ENCODE measurements at regions not wholly inside any gene's neighbourhood (a gene's known extent, or its start where the extent isn't known, plus 50 kb on each side); places are given as distances from the start of the nearest gene placed in this dataset.

GRCh38 chr16:86046667-86047270 is 147.8 kb downstream of the IRF8 start:
- H3K36me3 ChIP-seq (replicated peaks in 1 of 2; ENCODE audit: control insufficient read depth in 1 of 2, insufficient read depth in 2 of 2, low read length in 2 of 2), result no peaks in the 10 kb centered on the region
- Mint-ChIP-seq H3K9me3 (no peaks in the 10 kb centered on the region), H3K4me1 (no peaks in the 10 kb centered on the region), H3K27me3 (ENCODE audit: low read depth in 3 of 3) (peaks cover 24 to 56% (median 39%) of the 10 kb centered on the region in 3 donors), H3K27ac (no peak overlapping the region), H3K4me3 (no peak overlapping the region), H3K36me3 (no peaks in the 10 kb centered on the region)
- intact Hi-C loops (cut with micrococcal nuclease), result no loop called here
- DNase-seq, result no peak
- H3K79me2 ChIP-seq (ENCODE audit: insufficient read depth, low read length), result no peaks in the 10 kb centered on the region
- no peak overlapping the region for H2AFZ ChIP-seq (ENCODE audit: insufficient read depth, low read depth, low read length, poor library complexity, severe bottlenecking)
- H3K9me3 ChIP-seq (replicated peaks in 1 of 2; ENCODE audit: control insufficient read depth in 1 of 2, insufficient read depth in 1 of 2, low read length in 2 of 2), result no peaks in the 10 kb centered on the region
- H3K4me2 ChIP-seq (replicated peaks; ENCODE audit: extremely low read depth, low read length, poor library complexity, severe bottlenecking), result no peak overlapping the region
- H3K4me1 ChIP-seq (ENCODE audit: control insufficient read depth in 1 of 2, insufficient read depth in 2 of 2, low read length in 2 of 2), result no peaks in the 10 kb centered on the region
- no peak overlapping the region for H3K27ac ChIP-seq (ENCODE audit: low read depth in 1 of 2, low read length in 2 of 2)
- TF ChIP-seq CTCF (IDR thresholded peaks at IDR 0.05), result no peak
- no peaks in the 10 kb centered on the region for H4K20me1 ChIP-seq (ENCODE audit: insufficient read depth, low read length)
- H3K4me3 ChIP-seq (replicated peaks in 1 of 3; ENCODE audit: low read depth in 2 of 3, low read length in 3 of 3), result no peak overlapping the region
- WGBS (ENCODE audit: insufficient coverage), result 77% methylated on average over 3 of the region's 9 CpGs
- no peak overlapping the region for H3K9ac ChIP-seq (ENCODE audit: insufficient read depth, low read length, poor library complexity, severe bottlenecking)
- peaks cover 0 to 15% of the 10 kb centered on the region in 2 donors for H3K27me3 ChIP-seq (ENCODE audit: control insufficient read depth in 2 of 2, insufficient read depth in 2 of 2, low read length in 2 of 2)

- H3K9me3 ChIP-seq (replicated peaks in 1 of 2; ENCODE audit: control insufficient read depth in 1 of 2, insufficient read depth in 1 of 2, low read length in 2 of 2), result no peaks in the 10 kb centered on the region
- no peaks in the 10 kb centered on the region for H3K36me3 ChIP-seq (replicated peaks in 1 of 2; ENCODE audit: control insufficient read depth in 1 of 2, insufficient read depth in 2 of 2, low read length in 2 of 2)
- H2AFZ ChIP-seq (ENCODE audit: insufficient read depth, low read depth, low read length, poor library complexity, severe bottlenecking), result no peak overlapping the region
- no peaks in the 10 kb centered on the region for H4K20me1 ChIP-seq (ENCODE audit: insufficient read depth, low read length)
- no peaks in the 10 kb centered on the region for H3K9me3 Mint-ChIP-seq
- no peak overlapping the region for H3K9ac ChIP-seq (ENCODE audit: insufficient read depth, low read length, poor library complexity, severe bottlenecking)
- no peaks in the 10 kb centered on the region for H3K36me3 Mint-ChIP-seq
- no peaks in the 10 kb centered on the region for H3K4me1 ChIP-seq (ENCODE audit: control insufficient read depth in 1 of 2, insufficient read depth in 2 of 2, low read length in 2 of 2)
- H3K4me2 ChIP-seq (replicated peaks; ENCODE audit: extremely low read depth, low read length, poor library complexity, severe bottlenecking), result no peak overlapping the region
- DNase-seq, result no peak
- WGBS (ENCODE audit: insufficient coverage), result 10% methylated on average over 4 of the region's 11 CpGs
- no peaks in the 10 kb centered on the region for H3K4me1 Mint-ChIP-seq
- H3K27ac ChIP-seq (ENCODE audit: low read depth in 1 of 2, low read length in 2 of 2), result no peak overlapping the region
- TF ChIP-seq CTCF (IDR thresholded peaks at IDR 0.05), result no peak
- peaks cover 0 to 15% of the 10 kb centered on the region in 2 donors for H3K27me3 ChIP-seq (ENCODE audit: control insufficient read depth in 2 of 2, insufficient read depth in 2 of 2, low read length in 2 of 2)
- no peaks in the 10 kb centered on the region for H3K79me2 ChIP-seq (ENCODE audit: insufficient read depth, low read length)
- peaks cover 23 to 50% (median 30%) of the 10 kb centered on the region in 3 donors for H3K27me3 Mint-ChIP-seq (ENCODE audit: low read depth in 3 of 3)
- no peak overlapping the region for H3K4me3 ChIP-seq (replicated peaks in 1 of 3; ENCODE audit: low read depth in 2 of 3, low read length in 3 of 3)
- H3K27ac Mint-ChIP-seq, result no peak overlapping the region
- intact Hi-C loops (cut with micrococcal nuclease), result no loop called here
- H3K4me3 Mint-ChIP-seq, result peak overlapping the region in 1 of 2 donors; percentile 74
Observed at GRCh38 chr16:86048221-86048620, 149.3 kb downstream of the IRF8 start.
